A172 (cell line): ENCODE measurements at regions not wholly inside any gene's neighbourhood (a gene's known extent, or its start where the extent isn't known, plus 50 kb on each side); places are given as distances from the start of the nearest gene placed in this dataset.

Source experiments
- DNase-seq: peaks from one replicate; pipeline ENCODE4 v3.0.0-alpha.2; 2015; ENCODE audit warnings: low spot score

GRCh38 chr6:80457439-80457933 lies 351.0 kb downstream of the BCKDHB start:
- DNase-seq = peak; percentile 86

DNA sequence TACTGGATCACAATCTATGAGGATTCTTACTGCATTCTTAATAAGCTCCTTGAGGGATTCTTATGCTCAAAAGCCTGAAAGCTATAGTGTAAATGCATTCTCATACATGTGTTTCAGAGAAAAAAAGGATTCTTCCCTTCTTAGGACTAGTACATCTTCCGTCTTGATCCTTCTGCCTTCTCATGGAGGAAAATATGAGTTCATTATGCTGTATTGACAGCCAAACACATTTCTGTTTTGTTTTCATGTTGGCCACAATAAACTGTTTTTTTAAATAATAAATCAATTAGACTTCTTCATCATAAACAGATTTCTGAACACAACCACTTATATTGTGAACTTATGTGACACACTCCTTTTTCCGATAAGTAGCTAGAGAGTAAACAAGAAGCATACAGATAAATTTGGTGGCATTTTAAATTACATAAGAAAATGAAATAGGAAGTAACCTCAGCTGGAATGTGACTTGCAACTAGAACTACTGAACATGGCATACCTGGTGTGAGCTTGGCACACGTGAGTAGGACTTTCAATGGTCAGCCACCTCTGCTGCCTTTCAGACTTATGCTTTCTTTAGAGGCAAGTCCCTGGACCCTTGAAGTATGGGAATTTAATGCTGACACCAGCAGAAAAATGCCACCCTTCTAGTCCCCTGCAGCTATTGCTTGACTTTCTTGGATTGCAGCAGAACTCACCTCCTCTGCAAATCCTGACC lies 350.4 kb downstream of the BCKDHB start:
- DNase-seq = no peak

GRCh38 chr6:80454661-80455365 lies 348.3 kb downstream of the BCKDHB start:
- DNase-seq = no peak

DNA sequence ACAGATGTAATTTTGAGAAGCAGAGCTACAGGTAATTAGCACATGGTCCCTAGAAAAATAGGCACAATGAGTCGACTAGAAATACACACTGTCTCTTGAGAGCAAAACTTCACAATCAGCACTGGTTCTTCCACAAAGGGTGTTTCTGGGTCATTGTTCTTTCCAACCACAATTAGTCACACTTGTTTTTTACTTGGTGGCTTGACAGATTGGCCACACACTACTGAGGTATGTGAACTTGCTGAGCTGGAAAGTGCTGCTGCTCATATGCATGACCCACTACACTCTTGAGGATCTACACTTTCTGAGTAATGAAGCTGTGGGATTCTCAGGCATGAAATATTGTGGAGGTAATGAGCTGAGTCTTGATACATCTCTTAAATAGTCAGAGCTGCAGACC lies 347.7 kb downstream of the BCKDHB start:
- DNase-seq = peak; percentile 84

DNA sequence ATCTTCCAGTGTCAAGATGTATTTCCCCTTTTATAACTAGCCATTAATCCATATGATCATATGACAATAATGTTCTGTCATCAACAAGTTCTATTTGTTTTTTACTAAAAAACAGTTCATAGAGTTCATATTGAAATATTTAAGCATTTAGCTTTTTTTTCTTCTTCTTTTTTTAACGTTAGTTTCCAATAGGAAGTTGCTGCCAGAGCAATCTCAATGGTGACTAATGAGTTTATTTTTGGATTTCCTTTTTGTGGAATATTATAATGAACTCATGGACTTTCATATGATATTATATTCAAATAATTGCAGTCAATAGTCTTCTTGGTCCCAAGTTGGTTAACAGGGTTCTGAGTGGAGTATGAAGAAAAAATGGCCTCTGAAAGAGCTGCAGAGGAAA lies 343.3 kb downstream of the BCKDHB start:
- no peak for DNase-seq

DNA sequence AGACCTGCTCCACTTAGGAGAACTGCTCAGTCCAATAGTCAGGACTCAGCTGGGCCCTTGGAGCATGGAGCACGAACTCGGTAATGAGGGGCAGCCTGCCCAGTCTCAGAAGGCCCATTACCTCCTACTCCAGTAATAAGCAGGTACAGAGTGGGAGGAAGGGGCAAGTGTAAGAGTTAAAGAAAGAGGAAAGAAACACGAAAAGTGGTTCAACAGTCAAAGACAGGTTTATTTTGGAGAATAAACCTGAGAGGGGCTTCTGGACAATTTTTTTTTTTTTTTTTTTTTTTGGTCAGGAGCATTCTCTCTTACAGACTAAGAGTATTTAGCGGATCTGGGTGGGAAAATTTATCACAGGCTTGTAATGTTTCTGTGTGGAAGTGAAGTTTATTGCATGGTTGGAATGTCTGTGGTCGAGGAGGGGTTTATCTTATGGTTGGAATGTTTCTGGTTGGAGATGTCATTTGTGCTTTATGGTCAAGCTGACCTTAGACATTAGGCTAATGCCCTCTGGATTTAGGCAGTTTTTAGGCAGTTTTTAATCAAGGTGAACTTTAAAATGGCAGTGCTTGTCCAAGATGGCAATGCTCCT lies 340.1 kb downstream of the BCKDHB start:
- no peak for DNase-seq

GRCh38 chr6:80445751-80446150 lies 339.3 kb downstream of the BCKDHB start:
- no peak for DNase-seq

DNA sequence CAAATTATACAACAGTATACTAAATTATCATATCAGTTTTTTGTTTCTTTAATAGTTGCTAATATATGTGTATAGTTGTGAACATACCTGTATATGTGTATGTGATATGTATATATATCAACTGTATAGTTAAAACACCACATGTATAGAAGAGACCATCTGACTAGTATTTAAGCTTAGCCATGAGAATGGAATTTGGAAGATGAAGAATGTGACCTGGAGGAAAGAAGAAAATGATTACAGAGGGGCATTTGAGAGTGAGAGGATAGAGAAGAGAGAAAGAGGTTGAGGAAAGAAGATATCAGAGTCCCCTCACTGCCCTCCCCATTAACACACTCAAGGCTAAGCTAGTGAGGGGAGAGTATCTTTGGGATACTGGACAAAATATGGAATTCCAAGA lies 335.9 kb downstream of the BCKDHB start:
- DNase-seq = no peak

GRCh38 chr6:80441131-80441530 lies 334.7 kb downstream of the BCKDHB start:
- DNase-seq = no peak

GRCh38 chr6:80440496-80441115 lies 334.1 kb downstream of the BCKDHB start:
- peak; percentile 38 for DNase-seq

DNA sequence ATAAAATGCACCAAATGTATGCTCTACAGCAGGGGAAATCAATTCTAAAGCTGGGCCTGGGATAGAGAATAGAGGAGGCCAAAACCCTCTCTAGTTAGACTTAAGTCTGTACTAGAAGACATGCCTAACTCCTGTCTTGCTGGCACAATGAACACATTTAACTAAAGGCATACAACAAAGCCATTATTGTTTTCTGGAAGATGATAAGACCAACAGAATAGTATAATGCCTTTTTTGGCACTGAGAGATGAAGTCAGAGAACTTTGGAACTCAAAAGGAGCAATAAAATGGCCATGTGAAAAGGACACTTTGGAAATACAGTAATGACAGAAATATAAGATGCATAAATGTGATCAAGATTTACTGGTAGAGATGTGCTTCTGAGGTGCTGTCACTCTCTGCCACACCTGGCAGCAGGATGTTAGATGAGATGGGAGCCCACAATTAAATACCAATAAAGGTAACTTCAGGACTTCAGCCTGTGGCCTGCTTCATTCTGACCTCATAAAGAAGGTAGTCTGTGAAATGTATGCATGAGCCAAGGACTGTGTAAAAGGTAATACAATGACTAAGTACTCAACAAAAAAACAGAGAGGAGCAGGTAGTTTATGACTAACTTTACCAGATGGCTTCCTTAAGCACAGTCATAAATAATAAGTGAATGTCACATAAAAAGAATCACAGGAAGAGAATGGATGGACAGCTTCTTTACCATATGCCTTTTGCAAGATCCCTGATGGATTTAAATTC lies 333.4 kb downstream of the BCKDHB start:
- no peak for DNase-seq

GRCh38 chr6:80438772-80439171 lies 332.3 kb downstream of the BCKDHB start:
- peak; percentile 91 for DNase-seq

DNA sequence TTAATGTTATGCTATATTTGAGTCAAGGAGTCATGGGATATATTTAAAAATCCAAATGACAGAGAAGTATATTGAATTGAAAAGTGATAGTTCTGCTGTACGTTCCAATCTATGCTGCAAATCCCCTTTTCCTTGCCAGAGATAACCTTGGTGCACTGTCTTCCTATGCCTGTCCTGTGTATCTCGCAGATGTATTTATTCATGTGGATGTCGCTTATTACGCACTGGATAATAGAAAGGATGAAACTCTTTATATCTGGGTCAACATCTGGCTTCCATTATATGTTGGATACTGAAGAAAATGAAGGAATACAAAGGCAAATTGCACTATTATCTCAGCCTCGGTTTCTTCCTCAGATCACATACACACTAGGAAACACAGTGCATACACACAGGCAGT lies 331.3 kb downstream of the BCKDHB start:
- no peak for DNase-seq

DNA sequence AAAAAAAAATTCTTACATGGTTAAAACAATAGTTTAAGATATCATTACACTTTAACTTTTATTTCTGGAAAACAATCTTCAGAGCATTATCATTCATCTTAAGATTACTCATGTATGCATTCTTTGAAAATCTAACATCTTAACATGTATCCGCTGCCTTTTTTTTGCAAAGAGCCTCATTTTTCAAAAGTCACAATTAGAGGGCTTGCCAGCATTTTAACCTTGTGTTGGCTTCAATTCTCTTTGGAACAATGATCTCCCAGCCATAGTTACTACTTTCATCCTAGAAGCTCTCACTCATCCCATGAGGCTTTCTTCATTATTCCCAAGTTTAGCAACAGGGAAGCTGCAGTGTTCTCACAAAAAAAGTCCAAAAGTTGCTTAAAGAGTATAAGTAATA lies 330.8 kb downstream of the BCKDHB start:
- DNase-seq = no peak

GRCh38 chr6:80436663-80437062 lies 330.2 kb downstream of the BCKDHB start:
- DNase-seq = no peak

GRCh38 chr6:80435457-80435856 lies 329.0 kb downstream of the BCKDHB start:
- DNase-seq = no peak

DNA sequence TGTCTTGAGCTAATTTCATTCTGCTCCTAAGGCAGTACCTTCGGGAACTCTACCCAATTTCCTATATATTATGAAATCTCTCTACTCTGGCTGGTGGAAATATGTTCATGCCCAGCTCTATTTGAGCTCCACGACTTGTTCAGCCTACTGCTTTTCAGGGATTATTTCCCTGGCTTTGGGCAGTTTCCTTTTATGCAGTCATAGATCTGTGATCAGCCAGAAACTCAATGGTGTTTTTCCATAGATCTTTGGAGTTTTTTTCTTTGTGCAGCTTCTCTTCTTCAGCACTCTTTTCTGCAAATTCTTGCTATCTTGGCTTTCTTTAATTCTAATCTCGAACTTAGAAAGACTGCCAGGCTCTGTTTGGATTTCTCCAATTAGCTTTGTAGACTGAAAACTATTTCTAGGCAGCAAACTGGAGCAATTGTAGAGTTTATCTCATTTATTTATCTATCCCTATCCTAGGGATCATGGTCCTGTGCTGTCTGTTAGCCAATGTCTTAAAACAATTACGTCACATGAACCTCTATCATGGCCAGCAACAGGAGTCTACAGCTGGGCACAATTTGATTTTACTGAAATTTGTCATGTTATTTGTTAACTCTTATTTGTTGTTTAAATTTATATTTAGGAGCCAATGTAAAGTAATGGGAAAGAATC lies 328.4 kb downstream of the BCKDHB start:
- DNase-seq = no peak

- DNase-seq = no peak
These were observed 327.2 kb downstream of the BCKDHB start for GRCh38 chr6:80433673-80434025.

DNA sequence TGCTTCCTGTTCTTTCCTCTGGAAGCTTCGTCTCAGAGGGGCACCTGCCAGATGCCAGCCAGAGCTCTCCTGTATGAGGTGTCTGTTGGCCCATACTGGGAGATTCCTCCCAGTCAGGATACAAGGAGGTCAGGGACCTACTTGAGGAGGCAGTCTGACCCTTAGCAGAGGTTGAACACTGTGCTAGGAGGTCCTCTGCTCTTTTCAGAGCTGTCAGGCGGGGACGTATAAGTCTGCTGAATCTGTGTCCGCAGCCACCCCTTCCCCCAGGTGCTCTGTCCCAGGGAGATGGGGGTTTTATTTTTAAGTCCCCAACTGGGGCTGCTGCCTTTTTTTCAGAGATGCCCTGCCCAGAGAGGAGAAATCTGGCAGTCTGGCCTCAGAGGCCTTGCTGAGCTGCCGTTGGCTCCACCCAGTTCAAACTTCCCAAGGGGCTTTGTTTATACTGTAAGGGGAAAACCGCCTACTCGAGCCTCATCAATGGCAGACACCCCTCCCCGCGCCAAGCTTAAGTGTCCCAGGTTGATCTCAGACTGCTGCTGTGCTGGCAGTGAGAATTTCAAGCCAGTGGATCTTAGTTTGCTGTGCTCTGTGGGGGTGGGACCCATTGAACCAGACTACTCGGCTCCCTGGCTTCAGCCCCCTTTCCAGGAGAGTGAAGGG lies 326.7 kb downstream of the BCKDHB start:
- DNase-seq = no peak

- DNase-seq = peak; percentile 77
These were observed 318.8 kb downstream of the BCKDHB start for GRCh38 chr6:80425089-80425823.
